HEK293 (cell line): ENCODE measurements at regions not wholly inside any gene's neighbourhood (a gene's known extent, or its start where the extent isn't known, plus 50 kb on each side); places are given as distances from the start of the nearest gene placed in this dataset.

Experiments used
- CTCF ChIA-PET: fragments of 350-600 bp; formaldehyde crosslinking; extraction: SDS; loops from one replicate; lab custom pipeline; 2021; ENCODE audit warnings: antibody characterized with exemption; lab: Yijun Ruan, JAX
- POLR2A ChIA-PET: fragments of 300-600 bp; formaldehyde crosslinking; extraction: SDS; loops from one replicate; lab custom pipeline; 2020; ENCODE audit warnings: antibody characterized with exemption, inconsistent platforms; lab: Yijun Ruan, JAX
- H3K27ac ChIP-seq: fragments of 200-500 bp; sonication (Bioruptor generic); 2 replicates; pipeline ENCODE4 v1.5.1; 2014; ENCODE audit warnings: low read depth, low read length, control low read depth, inconsistent platforms; ENCODE audit errors: extremely low read depth
- H3K36me3 ChIP-seq, 2 experiments: fragments of 200-500 bp in 1 of 2; sonication (Bioruptor generic) in 1 of 2; 1 replicate in 1 of 2; 2 replicates in 1 of 2; pipeline ENCODE4 v1.5.1; 2014 to 2017; ENCODE audit warnings: inconsistent platforms in 2 of 2, low read length in 2 of 2; ENCODE audit not compliant: control insufficient read depth in 2 of 2, insufficient read depth in 1 of 2
- H3K4me1 ChIP-seq: fragments of 200-500 bp; sonication (Bioruptor generic); 2 replicates; pipeline ENCODE4 v1.5.1; 2014; ENCODE audit warnings: mild to moderate bottlenecking, low read length, inconsistent platforms; ENCODE audit not compliant: control insufficient read depth, insufficient read depth
- H3K4me3 ChIP-seq: 2 replicates; pipeline ENCODE4 v1.5.1; 2011; ENCODE audit warnings: low read depth, mild to moderate bottlenecking, control low read depth, low read length, moderate library complexity
- H3K9me3 ChIP-seq: fragments of 200-500 bp; sonication (Bioruptor generic); 2 replicates; pipeline ENCODE4 v1.5.1; 2014; ENCODE audit warnings: low read depth, low read length, inconsistent platforms; ENCODE audit not compliant: control insufficient read depth, insufficient read depth
- CTCF ChIP-seq: fragments of 450-650 bp; formaldehyde crosslinking; IDR thresholded peaks from 2 replicates; pipeline ENCODE4 v1.5.1; 2016; ENCODE audit warnings: missing biosample characterization, missing genetic modification characterization
- GLIS2 ChIP-seq: fragments of 450-650 bp; formaldehyde crosslinking; IDR thresholded peaks from 2 replicates; pipeline ENCODE4 v1.5.1; 2016; ENCODE audit warnings: missing biosample characterization, missing genetic modification characterization
- HOXD13 ChIP-seq: sonication (generic); formaldehyde crosslinking; IDR thresholded peaks from 2 replicates; pipeline ENCODE4 v1.8.0; 2022; ENCODE audit warnings: missing genetic modification reagents, borderline replicate concordance
- MYNN ChIP-seq: fragments of 450-650 bp; formaldehyde crosslinking; IDR thresholded peaks from 2 replicates; pipeline ENCODE4 v1.5.1; 2016; ENCODE audit warnings: missing biosample characterization, missing genetic modification characterization, borderline replicate concordance
- OVOL3 ChIP-seq: fragments of 450-650 bp; formaldehyde crosslinking; IDR thresholded peaks from 2 replicates; pipeline ENCODE4 v1.5.1; 2016; ENCODE audit warnings: missing biosample characterization, missing genetic modification characterization
- PRDM1 ChIP-seq: fragments of 450-650 bp; formaldehyde crosslinking; IDR thresholded peaks from 2 replicates; pipeline ENCODE4; 2016; ENCODE audit warnings: missing biosample characterization, missing genetic modification characterization
- RBAK ChIP-seq: fragments of 450-650 bp; formaldehyde crosslinking; IDR thresholded peaks from 2 replicates; pipeline ENCODE4 v1.5.1; 2016; ENCODE audit warnings: missing biosample characterization, missing genetic modification characterization
- TCF7L2 ChIP-seq: IDR thresholded peaks from 2 replicates; pipeline ENCODE4 v1.6.1; 2011; ENCODE audit warnings: low read depth, mild to moderate bottlenecking, inconsistent platforms, low read length, moderate library complexity, borderline replicate concordance
- TRIM28 ChIP-seq: IDR thresholded peaks from 2 replicates; pipeline ENCODE4 v1.6.1; 2011; ENCODE audit warnings: low read length, control low read depth, borderline replicate concordance
- YY1 ChIP-seq: fragments of 450-650 bp; formaldehyde crosslinking; IDR thresholded peaks from 2 replicates; pipeline ENCODE4 v1.5.1; 2018; ENCODE audit warnings: missing biosample characterization, missing genetic modification characterization
- ZNF140 ChIP-seq: fragments of 450-650 bp; formaldehyde crosslinking; IDR thresholded peaks from 2 replicates; pipeline ENCODE4 v1.5.1; 2016; ENCODE audit warnings: missing biosample characterization, missing genetic modification characterization
- ZNF157 ChIP-seq: fragments of 450-650 bp; formaldehyde crosslinking; IDR thresholded peaks from 2 replicates; pipeline ENCODE4 v1.5.1; 2016; ENCODE audit warnings: missing biosample characterization, missing genetic modification characterization
- ZNF23 ChIP-seq: fragments of 450-650 bp; formaldehyde crosslinking; IDR thresholded peaks from 2 replicates; pipeline ENCODE4 v1.5.1; 2016; ENCODE audit warnings: missing biosample characterization, missing genetic modification characterization, borderline replicate concordance
- ZNF311 ChIP-seq: fragments of 450-650 bp; formaldehyde crosslinking; IDR thresholded peaks from 2 replicates; pipeline ENCODE4 v1.5.1; 2017; ENCODE audit warnings: missing biosample characterization, missing genetic modification characterization, borderline replicate concordance
- ZNF324 ChIP-seq: fragments of 450-650 bp; formaldehyde crosslinking; IDR thresholded peaks from 2 replicates; pipeline ENCODE4 v1.5.1; 2016; ENCODE audit warnings: missing biosample characterization, missing genetic modification characterization
- ZNF354C ChIP-seq: fragments of 450-650 bp; formaldehyde crosslinking; IDR thresholded peaks from 2 replicates; pipeline ENCODE4 v1.5.1; 2016; ENCODE audit warnings: missing biosample characterization, missing genetic modification characterization, low read depth, borderline replicate concordance
- ZNF394 ChIP-seq: fragments of 450-650 bp; formaldehyde crosslinking; IDR thresholded peaks from 2 replicates; pipeline ENCODE4 v1.5.1; 2016; ENCODE audit warnings: missing biosample characterization, missing genetic modification characterization, mild to moderate bottlenecking, moderate library complexity, borderline replicate concordance
- ZNF426 ChIP-seq: fragments of 450-650 bp; formaldehyde crosslinking; IDR thresholded peaks from 2 replicates; pipeline ENCODE4 v1.5.1; 2017; ENCODE audit warnings: missing biosample characterization, missing genetic modification characterization, mild to moderate bottlenecking, inconsistent platforms, moderate library complexity
- ZNF473 ChIP-seq: fragments of 450-650 bp; formaldehyde crosslinking; IDR thresholded peaks from 2 replicates; pipeline ENCODE4 v1.5.1; 2017; ENCODE audit warnings: missing biosample characterization, missing genetic modification characterization
- ZNF48 ChIP-seq: fragments of 450-650 bp; formaldehyde crosslinking; IDR thresholded peaks from 2 replicates; pipeline ENCODE4 v1.5.1; 2016; ENCODE audit warnings: missing biosample characterization, missing genetic modification characterization
- ZNF501 ChIP-seq: fragments of 450-650 bp; formaldehyde crosslinking; IDR thresholded peaks from 2 replicates; pipeline ENCODE4 v1.5.1; 2016; ENCODE audit warnings: missing biosample characterization, missing genetic modification characterization
- ZNF510 ChIP-seq: fragments of 450-650 bp; formaldehyde crosslinking; IDR thresholded peaks from 2 replicates; pipeline ENCODE4 v1.5.1; 2018; ENCODE audit warnings: mild to moderate bottlenecking, missing genetic modification characterization, missing biosample characterization; ENCODE audit not compliant: insufficient replicate concordance
- ZNF529 ChIP-seq: fragments of 450-650 bp; formaldehyde crosslinking; IDR thresholded peaks from 2 replicates; pipeline ENCODE4 v1.5.1; 2017; ENCODE audit warnings: missing genetic modification characterization, missing biosample characterization; ENCODE audit not compliant: insufficient replicate concordance
- ZNF544 ChIP-seq: fragments of 450-650 bp; formaldehyde crosslinking; IDR thresholded peaks from 2 replicates; pipeline ENCODE4 v1.5.0; 2017; ENCODE audit warnings: missing biosample characterization, missing genetic modification characterization
- ZNF549 ChIP-seq: fragments of 450-650 bp; IDR thresholded peaks from 2 replicates; pipeline ENCODE4 v1.5.1; 2018; ENCODE audit warnings: missing biosample characterization, missing genetic modification characterization, mild to moderate bottlenecking, inconsistent platforms, moderate library complexity
- ZNF585B ChIP-seq: fragments of 450-650 bp; formaldehyde crosslinking; IDR thresholded peaks from 2 replicates; pipeline ENCODE4 v1.5.1; 2016; ENCODE audit warnings: missing biosample characterization, missing genetic modification characterization
- ZNF596 ChIP-seq: fragments of 450-650 bp; IDR thresholded peaks from 2 replicates; pipeline ENCODE4 v1.5.0; 2018; ENCODE audit warnings: missing biosample characterization, mild to moderate bottlenecking, missing genetic modification characterization, moderate library complexity
- ZNF645 ChIP-seq: fragments of 450-650 bp; formaldehyde crosslinking; IDR thresholded peaks from 2 replicates; pipeline ENCODE4; 2016; ENCODE audit warnings: missing biosample characterization, missing genetic modification characterization
- ZNF664 ChIP-seq: fragments of 450-650 bp; formaldehyde crosslinking; IDR thresholded peaks from 2 replicates; pipeline ENCODE4 v1.5.1; 2016; ENCODE audit warnings: missing biosample characterization, missing genetic modification characterization
- ZNF747 ChIP-seq: fragments of 450-650 bp; formaldehyde crosslinking; IDR thresholded peaks from 2 replicates; pipeline ENCODE4 v1.5.1; 2016; ENCODE audit warnings: missing biosample characterization, missing genetic modification characterization
- ZNF76 ChIP-seq: fragments of 450-650 bp; formaldehyde crosslinking; IDR thresholded peaks from 2 replicates; pipeline ENCODE4; 2016; ENCODE audit warnings: low read depth, missing biosample characterization, missing genetic modification characterization, borderline replicate concordance
- ZNF785 ChIP-seq: fragments of 450-650 bp; formaldehyde crosslinking; IDR thresholded peaks from 2 replicates; pipeline ENCODE4 v1.5.1; 2016; ENCODE audit warnings: missing biosample characterization, missing genetic modification characterization
- ZNF791 ChIP-seq: fragments of 450-650 bp; formaldehyde crosslinking; IDR thresholded peaks from 2 replicates; pipeline ENCODE4 v1.5.1; 2016; ENCODE audit warnings: missing biosample characterization, missing genetic modification characterization
- TF ChIP-seq, protein P1 (sequence below): fragments of 450-650 bp; formaldehyde crosslinking; IDR thresholded peaks from 2 replicates; pipeline ENCODE4 v1.5.1; 2016; ENCODE audit warnings: missing biosample characterization, missing genetic modification characterization
- TF ChIP-seq, protein P2 (sequence below): fragments of 450-650 bp; formaldehyde crosslinking; IDR thresholded peaks from 2 replicates; pipeline ENCODE4 v1.5.1; 2016; ENCODE audit warnings: missing biosample characterization, missing genetic modification characterization

GRCh38 chr14:100004392-100004791, 60.8 kb upstream of the EVL start:
- CTCF ChIA-PET = interaction anchor here (1.5 kb wide), 1 partner anchor 21 kb away, joined by 5 read pairs; no protein-coding TSS in a partner anchor
- H3K27ac ChIP-seq = no peak overlapping the region
- H3K36me3 ChIP-seq = no peaks in the 10 kb centered on the region; a peak in 1 of 3 replicates
- H3K9me3 ChIP-seq = no peaks in the 10 kb centered on the region
- H3K4me3 ChIP-seq = no peak overlapping the region
- peaks cover 3% of the 10 kb centered on the region; the same call in 1 of the 2 replicates for H3K4me1 ChIP-seq
- POLR2A ChIA-PET = no interaction called here
- TF ChIP-seq YY1 (tag by site-specific recombination) (no peak), ZNF473 (no peak), CTCF (tag by site-specific recombination) (no peak), ZNF664 (tag by site-specific recombination) (no peak), TRIM28 (peak; percentile 37; the same call in 1 of the 2 replicates), PRDM1 (tag by site-specific recombination) (no peak), ZNF311 (tag by site-specific recombination) (no peak), HOXD13 (CRISPR knock-in tag) (no peak), ZNF549 (tag by site-specific recombination) (0 out of 2 replicates have a peak, but pooled peaks have one; percentile 54), MYNN (no peak), RBAK (tag by site-specific recombination) (no peak), ZNF596 (tag by site-specific recombination) (no peak), ZNF426 (tag by site-specific recombination) (no peak), ZNF140 (tag by site-specific recombination) (no peak), ZNF324 (tag by site-specific recombination) (no peak), ZNF529 (tag by site-specific recombination) (peak; percentile 59), ZNF747 (no peak), GLIS2 (no peak), OVOL3 (tag by site-specific recombination) (no peak), ZNF645 (no peak), ZNF76 (no peak), ZNF23 (tag by site-specific recombination) (no peak), ZNF585B (tag by site-specific recombination) (no peak), ZNF510 (tag by site-specific recombination) (no peak), ZNF48 (tag by site-specific recombination) (no peak), TCF7L2 (no peak), ZNF354C (tag by site-specific recombination) (no peak), ZNF501 (no peak), ZNF157 (tag by site-specific recombination) (no peak), ZNF394 (tag by site-specific recombination) (no peak), ZNF544 (no peak), ZNF791 (tag by site-specific recombination) (no peak), ZNF785 (tag by site-specific recombination) (no peak)
- TF ChIP-seq, protein P1, sequence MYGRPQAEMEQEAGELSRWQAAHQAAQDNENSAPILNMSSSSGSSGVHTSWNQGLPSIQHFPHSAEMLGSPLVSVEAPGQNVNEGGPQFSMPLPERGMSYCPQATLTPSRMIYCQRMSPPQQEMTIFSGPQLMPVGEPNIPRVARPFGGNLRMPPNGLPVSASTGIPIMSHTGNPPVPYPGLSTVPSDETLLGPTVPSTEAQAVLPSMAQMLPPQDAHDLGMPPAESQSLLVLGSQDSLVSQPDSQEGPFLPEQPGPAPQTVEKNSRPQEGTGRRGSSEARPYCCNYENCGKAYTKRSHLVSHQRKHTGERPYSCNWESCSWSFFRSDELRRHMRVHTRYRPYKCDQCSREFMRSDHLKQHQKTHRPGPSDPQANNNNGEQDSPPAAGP (tag by site-specific recombination) = no peak
- TF ChIP-seq, protein P2, sequence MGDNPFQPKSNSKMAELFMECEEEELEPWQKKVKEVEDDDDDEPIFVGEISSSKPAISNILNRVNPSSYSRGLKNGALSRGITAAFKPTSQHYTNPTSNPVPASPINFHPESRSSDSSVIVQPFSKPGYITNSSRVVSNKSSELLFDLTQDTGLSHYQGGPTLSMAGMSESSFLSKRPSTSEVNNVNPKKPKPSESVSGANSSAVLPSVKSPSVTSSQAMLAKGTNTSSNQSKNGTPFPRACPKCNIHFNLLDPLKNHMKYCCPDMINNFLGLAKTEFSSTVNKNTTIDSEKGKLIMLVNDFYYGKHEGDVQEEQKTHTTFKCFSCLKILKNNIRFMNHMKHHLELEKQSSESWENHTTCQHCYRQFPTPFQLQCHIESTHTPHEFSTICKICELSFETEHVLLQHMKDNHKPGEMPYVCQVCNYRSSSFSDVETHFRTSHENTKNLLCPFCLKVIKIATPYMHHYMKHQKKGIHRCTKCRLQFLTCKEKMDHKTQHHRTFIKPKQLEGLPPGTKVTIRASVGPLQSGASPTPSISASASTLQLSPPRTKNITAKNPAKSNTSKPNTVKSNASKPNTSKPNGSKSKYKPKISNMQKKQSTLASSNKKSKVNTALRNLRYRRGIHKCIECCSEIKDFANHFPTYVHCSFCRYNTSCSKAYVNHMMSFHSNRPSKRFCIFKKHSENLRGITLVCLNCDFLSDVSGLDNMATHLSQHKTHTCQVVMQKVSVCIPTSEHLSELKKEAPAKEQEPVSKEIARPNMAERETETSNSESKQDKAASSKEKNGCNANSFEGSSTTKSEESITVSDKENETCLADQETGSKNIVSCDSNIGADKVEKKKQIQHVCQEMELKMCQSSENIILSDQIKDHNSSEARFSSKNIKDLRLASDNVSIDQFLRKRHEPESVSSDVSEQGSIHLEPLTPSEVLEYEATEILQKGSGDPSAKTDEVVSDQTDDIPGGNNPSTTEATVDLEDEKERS (tag by site-specific recombination) = peak; percentile 94
